GM12892 (cell line): ENCODE measurements at regions not wholly inside any gene's neighbourhood (a gene's known extent, or its start where the extent isn't known, plus 50 kb on each side); places are given as distances from the start of the nearest gene placed in this dataset.

Experiments used
- POLR2A ChIP-seq: IDR thresholded peaks from 2 replicates; pipeline ENCODE4 v1.6.1; 2011; ENCODE audit warnings: low read depth, low read length, control low read depth
- POLR2AphosphoS5 ChIP-seq: IDR thresholded peaks from 2 replicates; pipeline ENCODE4 v1.6.1; 2011; ENCODE audit warnings: low read depth, low read length, control low read depth

DNA sequence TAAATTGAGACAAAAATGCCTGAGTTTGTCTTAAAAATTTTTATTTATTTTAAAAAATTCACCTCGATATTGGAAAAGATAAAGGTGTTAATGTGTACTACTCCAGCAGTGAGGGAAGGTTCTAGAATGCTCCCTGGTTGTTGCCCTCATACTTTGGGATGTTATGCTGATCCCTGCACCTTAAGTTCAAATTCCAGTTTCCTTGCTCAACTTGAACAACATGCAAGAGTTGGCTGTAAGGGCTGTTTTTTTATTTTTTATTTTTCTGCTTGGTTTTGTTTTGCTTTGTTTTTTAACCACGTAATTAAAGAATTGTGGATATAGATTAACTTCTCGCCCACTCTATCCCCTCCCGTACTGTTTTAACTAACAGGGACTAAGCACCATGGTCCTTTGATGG is 158.7 kb upstream of the CITED2 start:
- TF ChIP-seq POLR2A (no peak), POLR2AphosphoS5 (no peak)
